HCT116 (cell line): ENCODE measurements at regions not wholly inside any gene's neighbourhood (a gene's known extent, or its start where the extent isn't known, plus 50 kb on each side); places are given as distances from the start of the nearest gene placed in this dataset.

Experiments used
- ATAC-seq: fragments of 200-7000 bp; cut with Tn5 transposase; 2 replicates; pipeline ENCODE4 v1.9.1; 2020; ENCODE audit warnings: mild to moderate bottlenecking, moderate library complexity
- BruUV-seq: library from RNA; stranded (reverse); fragments of 400-500 nt; replicated peaks from 2 replicates; lab custom pipeline; 2021; lab: Mats Ljungman, UMichigan
- CTCF ChIA-PET: fragments of 300-600 bp; sonication (Branson Sonifier 250); formaldehyde crosslinking; loops from one replicate; lab custom pipeline; 2021; ENCODE audit warnings: antibody characterized with exemption; lab: Charles Lee
- POLR2A ChIA-PET: fragments of 300-600, 350-600 bp; sonication (Branson Sonifier 250); formaldehyde crosslinking; loops from one replicate; lab custom pipeline; 2021; ENCODE audit warnings: antibody characterized with exemption; lab: Charles Lee
- RAD21 ChIA-PET, 2 experiments: fragments of 300-600 bp; sonication (Branson Sonifier 250); formaldehyde crosslinking; loops; one replicate each; lab custom pipeline; 2023; ENCODE audit warnings: low total read pairs in 2 of 2; ENCODE audit not compliant: uncharacterized antibody in 2 of 2, unreplicated experiment in 2 of 2, low non-redundant PET in 1 of 2; lab: Charles Lee
- DNase-seq: peaks from one replicate; pipeline ENCODE4 v3.0.0-alpha.2; 2010; ENCODE audit warnings: low read depth, low spot score
- H2AFZ ChIP-seq: fragments of 200-600 bp; shearing (Covaris generic), sonication (generic); 2 replicates; pipeline ENCODE4 v1.6.1; 2017; ENCODE audit warnings: low read depth, mixed run types, mixed read lengths, antibody characterized with exemption, low read length; ENCODE audit not compliant: poor library complexity, severe bottlenecking
- H3K27ac ChIP-seq: 2 replicates; pipeline ENCODE4 v1.5.1; 2012; ENCODE audit warnings: low read depth, low read length
- H3K27me3 ChIP-seq: fragments of 200-600 bp; sonication (generic); 2 replicates; pipeline ENCODE4 v1.6.1; 2016; ENCODE audit warnings: mixed run types, low read length, mixed read lengths; ENCODE audit not compliant: insufficient read depth
- H3K36me3 ChIP-seq, 2 experiments: fragments of 200-500 bp in 1 of 2; fragments of 200-600 bp in 1 of 2; sonication (Bioruptor generic) in 1 of 2; sonication (generic) in 1 of 2; 2 replicates each; pipeline versions ENCODE4 v1.5.1 to v1.6.1; 2014 to 2016; ENCODE audit warnings: low read length in 2 of 2, inconsistent platforms in 1 of 2, mixed read lengths in 1 of 2, mixed run types in 1 of 2; ENCODE audit not compliant: insufficient read depth in 2 of 2, control insufficient read depth in 1 of 2
- H3K4me1 ChIP-seq, 2 experiments: fragments of 200-600 bp in 1 of 2; sonication (generic) in 1 of 2; 2 replicates each; pipeline versions ENCODE4 v1.5.1 to v1.6.1; 2012 to 2017; ENCODE audit warnings: low read length in 2 of 2, inconsistent platforms in 1 of 2, mild to moderate bottlenecking in 1 of 2, mixed read lengths in 1 of 2, mixed run types in 1 of 2, moderate library complexity in 1 of 2; ENCODE audit not compliant: insufficient read depth in 2 of 2, control insufficient read depth in 1 of 2
- H3K4me2 ChIP-seq: fragments of 200-600 bp; sonication (generic); 2 replicates; pipeline ENCODE4 v1.6.1; 2017; ENCODE audit warnings: mixed run types, low read length, mixed read lengths
- H3K4me3 ChIP-seq, 2 experiments: fragments of 200-600 bp in 1 of 2; sonication (generic) in 1 of 2; replicated peaks in 1 of 2; 2 replicates each; pipeline ENCODE4 v1.5.1; 2011 to 2016; ENCODE audit warnings: low read length in 2 of 2, control low read depth in 1 of 2, low read depth in 1 of 2, mild to moderate bottlenecking in 1 of 2, mixed read lengths in 1 of 2, mixed run types in 1 of 2
- H3K79me2 ChIP-seq: fragments of 200-600 bp; sonication (generic); 2 replicates; pipeline ENCODE4 v1.6.1; 2017; ENCODE audit warnings: mild to moderate bottlenecking, mixed run types, low read length, moderate library complexity, mixed read lengths; ENCODE audit not compliant: insufficient read depth
- H3K9ac ChIP-seq: fragments of 200-600 bp; sonication (generic); 2 replicates; pipeline ENCODE4 v1.6.1; 2016; ENCODE audit warnings: low read length, mixed read lengths
- H3K9me2 ChIP-seq: fragments of 200-600 bp; sonication (generic), shearing (Covaris generic); 2 replicates; pipeline ENCODE4 v1.6.1; 2017; ENCODE audit warnings: mixed run types, mild to moderate bottlenecking, moderate library complexity; ENCODE audit not compliant: insufficient read depth
- H3K9me3 ChIP-seq, 2 experiments: fragments of 200-500 bp in 1 of 2; fragments of 200-600 bp in 1 of 2; sonication (Bioruptor generic) in 1 of 2; sonication (generic) in 1 of 2; 2 replicates each; pipeline ENCODE4 v1.6.1; 2014 to 2017; ENCODE audit warnings: low read length in 2 of 2, mixed read lengths in 2 of 2, inconsistent platforms in 1 of 2, low read depth in 1 of 2, mild to moderate bottlenecking in 1 of 2, mixed run types in 1 of 2, moderate library complexity in 1 of 2; ENCODE audit not compliant: control insufficient read depth in 1 of 2, insufficient read depth in 1 of 2
- H4K20me1 ChIP-seq: fragments of 200-600 bp; sonication (generic), shearing (Covaris generic); 2 replicates; pipeline ENCODE4 v1.6.1; 2017; ENCODE audit warnings: mixed run types, mild to moderate bottlenecking, moderate library complexity; ENCODE audit not compliant: insufficient read depth
- CEBPB ChIP-seq: IDR thresholded peaks from 2 replicates; pipeline ENCODE4 v1.6.1; 2012; ENCODE audit warnings: low read depth
- EGR1 ChIP-seq: IDR thresholded peaks from 2 replicates; pipeline ENCODE4 v1.6.1; 2012; ENCODE audit warnings: low read depth
- ELF1 ChIP-seq: IDR thresholded peaks from 2 replicates; pipeline ENCODE4 v1.6.1; 2012; ENCODE audit warnings: low read depth, borderline replicate concordance
- EZH2phosphoT487 ChIP-seq: fragments of 200-600 bp; IDR thresholded peaks from 2 replicates; pipeline ENCODE4 v1.6.1; 2018; ENCODE audit warnings: antibody characterized with exemption, borderline replicate concordance
- JUND ChIP-seq: IDR thresholded peaks from 2 replicates; pipeline ENCODE4 v1.6.1; 2012
- POLR2AphosphoS5 ChIP-seq: IDR thresholded peaks from 2 replicates; pipeline ENCODE4 v1.6.1; 2011; ENCODE audit warnings: mild to moderate bottlenecking, low read depth, low read length, moderate library complexity
- SIN3A ChIP-seq: IDR thresholded peaks from 2 replicates; pipeline ENCODE4 v1.6.1; 2012; ENCODE audit warnings: low read depth
- SP1 ChIP-seq: IDR thresholded peaks from 2 replicates; pipeline ENCODE4 v1.6.1; 2012; ENCODE audit warnings: low read depth
- SRF ChIP-seq: IDR thresholded peaks from 2 replicates; pipeline ENCODE4 v1.6.1; 2012; ENCODE audit warnings: low read depth
- TCF7L2 ChIP-seq: IDR thresholded peaks from 2 replicates; pipeline ENCODE4 v1.7.0; 2011; ENCODE audit warnings: borderline replicate concordance, inconsistent platforms; ENCODE audit not compliant: insufficient read depth, insufficient read length; ENCODE audit errors: extremely low read depth
- YY1 ChIP-seq: IDR thresholded peaks from 2 replicates; pipeline ENCODE4 v1.6.1; 2011; ENCODE audit warnings: low read length, low read depth, moderate library complexity, mild to moderate bottlenecking; ENCODE audit not compliant: insufficient replicate concordance; ENCODE audit errors: extremely low read depth
- ZFX ChIP-seq: fragments of 450-650 bp; IDR thresholded peaks from 2 replicates; pipeline ENCODE4 v1.6.1; 2017
- ZNF274 ChIP-seq: fragments of 200-500 bp; sonication (Bioruptor generic); IDR thresholded peaks from 2 replicates; pipeline ENCODE4 v1.6.1; 2014; ENCODE audit warnings: mild to moderate bottlenecking, low read depth, low read length, inconsistent platforms
- intact Hi-C: fragments of 100-400 bp; cut with micrococcal nuclease; formaldehyde crosslinking; loops from 2 replicates; pipeline ENCODE4 v1.10.0; 2022
- TF ChIP-seq, protein P1 (sequence below), 3 experiments: fragments of 200-600 bp in 1 of 3; sonication (generic) in 1 of 3; IDR thresholded peaks in 2 of 3; conservative IDR thresholded peaks in 1 of 3; 2 replicates each; pipeline ENCODE4 v1.5.1; 2012 to 2017; ENCODE audit warnings: low read depth in 2 of 3, low read length in 2 of 3, antibody characterized with exemption in 1 of 3, borderline replicate concordance in 1 of 3, control low read depth in 1 of 3, mild to moderate bottlenecking in 1 of 3, mixed read lengths in 1 of 3, mixed run types in 1 of 3, moderate library complexity in 1 of 3; ENCODE audit not compliant: insufficient read depth in 1 of 3
- TF ChIP-seq, protein P2 (sequence below): IDR thresholded peaks from 2 replicates; pipeline ENCODE4 v1.6.1; 2012
- TF ChIP-seq, protein P3 (sequence below): IDR thresholded peaks from 2 replicates; pipeline ENCODE4 v1.6.1; 2011; ENCODE audit warnings: mild to moderate bottlenecking, low read length, moderate library complexity; ENCODE audit not compliant: insufficient replicate concordance; ENCODE audit errors: extremely low read depth

DNA sequence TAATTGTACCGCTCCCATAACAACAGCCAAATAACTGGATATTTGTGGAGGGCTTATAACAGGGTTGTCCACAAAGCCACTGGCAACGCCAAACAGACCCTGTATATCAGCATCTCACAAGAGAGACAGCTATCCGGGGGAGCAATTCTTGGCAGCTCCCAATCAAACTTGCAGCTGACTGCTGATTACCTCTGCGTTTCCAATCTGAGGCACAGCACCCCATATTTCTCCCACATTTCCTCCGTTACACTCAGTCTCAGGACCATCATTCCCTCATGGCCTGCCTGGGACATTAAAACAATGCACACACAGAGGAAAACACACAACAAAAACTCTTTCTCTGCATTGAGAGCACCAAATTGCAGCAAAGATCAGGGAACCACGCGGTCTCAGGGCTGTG is 67.8 kb upstream of the SDK1 start (continued):
- TF ChIP-seq, protein P1, sequence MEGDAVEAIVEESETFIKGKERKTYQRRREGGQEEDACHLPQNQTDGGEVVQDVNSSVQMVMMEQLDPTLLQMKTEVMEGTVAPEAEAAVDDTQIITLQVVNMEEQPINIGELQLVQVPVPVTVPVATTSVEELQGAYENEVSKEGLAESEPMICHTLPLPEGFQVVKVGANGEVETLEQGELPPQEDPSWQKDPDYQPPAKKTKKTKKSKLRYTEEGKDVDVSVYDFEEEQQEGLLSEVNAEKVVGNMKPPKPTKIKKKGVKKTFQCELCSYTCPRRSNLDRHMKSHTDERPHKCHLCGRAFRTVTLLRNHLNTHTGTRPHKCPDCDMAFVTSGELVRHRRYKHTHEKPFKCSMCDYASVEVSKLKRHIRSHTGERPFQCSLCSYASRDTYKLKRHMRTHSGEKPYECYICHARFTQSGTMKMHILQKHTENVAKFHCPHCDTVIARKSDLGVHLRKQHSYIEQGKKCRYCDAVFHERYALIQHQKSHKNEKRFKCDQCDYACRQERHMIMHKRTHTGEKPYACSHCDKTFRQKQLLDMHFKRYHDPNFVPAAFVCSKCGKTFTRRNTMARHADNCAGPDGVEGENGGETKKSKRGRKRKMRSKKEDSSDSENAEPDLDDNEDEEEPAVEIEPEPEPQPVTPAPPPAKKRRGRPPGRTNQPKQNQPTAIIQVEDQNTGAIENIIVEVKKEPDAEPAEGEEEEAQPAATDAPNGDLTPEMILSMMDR (IDR thresholded peaks at IDR 0.05 in 2 of 3, conservative IDR thresholded peaks at IDR 0.05 in 1 of 3; ENCODE audit: borderline replicate concordance in 1 of 3, insufficient read depth in 1 of 3, low read depth in 2 of 3, low read length in 2 of 3) = no peak
- no peak for TF ChIP-seq EGR1
- TF ChIP-seq, protein P2, sequence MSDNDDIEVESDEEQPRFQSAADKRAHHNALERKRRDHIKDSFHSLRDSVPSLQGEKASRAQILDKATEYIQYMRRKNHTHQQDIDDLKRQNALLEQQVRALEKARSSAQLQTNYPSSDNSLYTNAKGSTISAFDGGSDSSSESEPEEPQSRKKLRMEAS = no peak
- TF ChIP-seq, all 23 proteins: peak for 0

DNA sequence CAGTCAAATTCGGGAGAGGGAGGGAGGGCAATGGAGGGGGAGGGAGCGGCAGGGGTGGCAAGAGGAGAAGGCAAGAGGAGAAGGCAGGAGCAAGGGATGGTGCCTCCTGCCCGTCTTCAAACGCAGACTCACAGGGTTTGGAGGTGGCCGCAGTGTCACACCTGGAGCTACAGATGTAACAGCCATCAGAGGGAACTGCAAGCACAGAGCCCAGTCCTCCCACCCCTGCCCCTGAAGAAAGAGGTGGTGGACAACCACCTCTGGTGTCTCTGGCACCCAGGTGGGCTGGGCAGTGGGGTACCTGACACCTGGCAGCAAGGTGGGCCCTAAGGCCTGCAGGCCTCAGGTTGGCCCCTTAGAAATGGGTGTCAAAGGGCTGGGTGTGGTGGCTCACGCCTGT is 67.0 kb upstream of the SDK1 start:
- Histone ChIP-seq H2AFZ (no peak overlapping the region), H3K27ac (no peak overlapping the region), H3K4me3 (no peak overlapping the region), H3K4me2 (no peak overlapping the region), H3K36me3 (no peaks in the 10 kb centered on the region), H3K27me3 (peaks cover 3% of the 10 kb centered on the region; the same call in 1 of the 2 replicates), H3K4me1 (no peaks in the 10 kb centered on the region), H3K79me2 (no peaks in the 10 kb centered on the region), H3K9ac (no peak overlapping the region), H3K9me2 (no peaks in the 10 kb centered on the region), H4K20me1 (no peaks in the 10 kb centered on the region), H3K9me3 (no peaks in the 10 kb centered on the region)
- no TSS peak for BruUV-seq
- TF ChIP-seq, protein P3, sequence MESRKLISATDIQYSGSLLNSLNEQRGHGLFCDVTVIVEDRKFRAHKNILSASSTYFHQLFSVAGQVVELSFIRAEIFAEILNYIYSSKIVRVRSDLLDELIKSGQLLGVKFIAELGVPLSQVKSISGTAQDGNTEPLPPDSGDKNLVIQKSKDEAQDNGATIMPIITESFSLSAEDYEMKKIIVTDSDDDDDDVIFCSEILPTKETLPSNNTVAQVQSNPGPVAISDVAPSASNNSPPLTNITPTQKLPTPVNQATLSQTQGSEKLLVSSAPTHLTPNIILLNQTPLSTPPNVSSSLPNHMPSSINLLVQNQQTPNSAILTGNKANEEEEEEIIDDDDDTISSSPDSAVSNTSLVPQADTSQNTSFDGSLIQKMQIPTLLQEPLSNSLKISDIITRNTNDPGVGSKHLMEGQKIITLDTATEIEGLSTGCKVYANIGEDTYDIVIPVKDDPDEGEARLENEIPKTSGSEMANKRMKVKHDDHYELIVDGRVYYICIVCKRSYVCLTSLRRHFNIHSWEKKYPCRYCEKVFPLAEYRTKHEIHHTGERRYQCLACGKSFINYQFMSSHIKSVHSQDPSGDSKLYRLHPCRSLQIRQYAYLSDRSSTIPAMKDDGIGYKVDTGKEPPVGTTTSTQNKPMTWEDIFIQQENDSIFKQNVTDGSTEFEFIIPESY = no peak
- TF ChIP-seq POLR2AphosphoS5 (no peak), SRF (no peak), TCF7L2 (no peak), JUND (no peak), ELF1 (no peak), SP1 (no peak), ZNF274 (no peak), EZH2phosphoT487 (no peak), CEBPB (no peak), SIN3A (no peak), YY1 (no peak), ZFX (no peak), EGR1 (no peak)
- POLR2A ChIA-PET = no interaction called here
- ATAC-seq (no peak), DNase-seq (no peak)
- intact Hi-C loops = no loop called here
- CTCF ChIA-PET = no interaction called here
- RAD21 ChIA-PET = no interaction called here
